Panc1 (cell line): ENCODE measurements at regions not wholly inside any gene's neighbourhood (a gene's known extent, or its start where the extent isn't known, plus 50 kb on each side); places are given as distances from the start of the nearest gene placed in this dataset.

Experiments
- ATAC-seq: fragments of 200-7000 bp; cut with Tn5 transposase; 2 replicates; pipeline ENCODE4 v1.9.1; 2020; ENCODE audit warnings: mild to moderate bottlenecking, moderate library complexity
- BruUV-seq: library from RNA; stranded (reverse); fragments of 400-500 nt; replicated peaks from 2 replicates; lab custom pipeline; 2021; lab: Mats Ljungman, UMichigan
- CTCF ChIA-PET: fragments of 300-600 bp; sonication (Branson Sonifier 250); formaldehyde crosslinking; loops from one replicate; lab custom pipeline; 2022; ENCODE audit warnings: antibody characterized with exemption; lab: Charles Lee
- POLR2A ChIA-PET: fragments of 300-600 bp; sonication (Branson Sonifier 250); formaldehyde crosslinking; loops from one replicate; lab custom pipeline; 2022; ENCODE audit warnings: antibody characterized with exemption; lab: Charles Lee
- DNase-seq: peaks from one replicate; pipeline ENCODE4 v3.0.0-alpha.2; 2010; ENCODE audit warnings: low read depth, low spot score
- H3K27ac ChIP-seq: 2 replicates; pipeline ENCODE4 v1.5.1; 2011; ENCODE audit warnings: mild to moderate bottlenecking, low read length, inconsistent platforms
- H3K27me3 ChIP-seq: fragments of 200-500 bp; sonication (Bioruptor generic); 2 replicates; pipeline ENCODE4 v1.6.0; 2014; ENCODE audit warnings: low read length, inconsistent platforms; ENCODE audit not compliant: control insufficient read depth, insufficient read depth
- H3K36me3 ChIP-seq: fragments of 200-500 bp; sonication (Bioruptor generic); 2 replicates; pipeline ENCODE4 v1.5.1; 2014; ENCODE audit warnings: inconsistent platforms, mild to moderate bottlenecking, low read length, moderate library complexity; ENCODE audit not compliant: control insufficient read depth, insufficient read depth
- H3K4me1 ChIP-seq: 2 replicates; pipeline ENCODE4 v1.5.1; 2011; ENCODE audit warnings: inconsistent platforms, mild to moderate bottlenecking, low read length, moderate library complexity; ENCODE audit not compliant: control insufficient read depth, insufficient read depth
- H3K4me3 ChIP-seq, 2 experiments: 2 replicates each; pipeline ENCODE4 v1.5.1; 2011 to 2012; ENCODE audit warnings: low read depth in 2 of 2, low read length in 2 of 2, mild to moderate bottlenecking in 2 of 2, inconsistent platforms in 1 of 2, moderate library complexity in 1 of 2
- H3K9me3 ChIP-seq: fragments of 200-500 bp; sonication (Bioruptor generic); 2 replicates; pipeline ENCODE4 v1.5.1; 2014; ENCODE audit warnings: low read depth, mild to moderate bottlenecking, inconsistent platforms, low read length, moderate library complexity; ENCODE audit not compliant: control insufficient read depth, insufficient read depth
- POLR2AphosphoS5 ChIP-seq: IDR thresholded peaks from 2 replicates; pipeline ENCODE4 v1.6.1; 2012; ENCODE audit warnings: mild to moderate bottlenecking, low read depth, low read length, moderate library complexity
- SIN3A ChIP-seq: IDR thresholded peaks from 2 replicates; pipeline ENCODE4 v1.6.1; 2012; ENCODE audit warnings: low read depth, mild to moderate bottlenecking, low read length, moderate library complexity, borderline replicate concordance; ENCODE audit not compliant: insufficient read depth
- TCF7L2 ChIP-seq: IDR thresholded peaks from 2 replicates; pipeline ENCODE4 v1.6.1; 2011; ENCODE audit warnings: mild to moderate bottlenecking, low read depth, low read length, inconsistent platforms
- in situ Hi-C: cut with HindIII; loops from 2 replicates; pipeline ENCODE4 v1.10.0; 2016; ENCODE audit warnings: low sequenced_read_pairs, low pct_unique_long_range_greater_than_20kb
- intact Hi-C: fragments of 100-400 bp; cut with micrococcal nuclease; formaldehyde crosslinking; loops from one replicate; pipeline ENCODE4 v1.10.0; 2022; ENCODE audit not compliant: unreplicated experiment
- TF ChIP-seq, protein P1 (sequence below): fragments of 450-650 bp; IDR thresholded peaks from 2 replicates; pipeline ENCODE4 v1.5.1; 2017; ENCODE audit warnings: mild to moderate bottlenecking
- TF ChIP-seq, protein P2 (sequence below), 2 experiments: IDR thresholded peaks; 2 replicates each; pipeline ENCODE4 v1.6.1; 2011 to 2012; ENCODE audit warnings: low read depth in 2 of 2, control low read depth in 1 of 2, low read length in 1 of 2, mild to moderate bottlenecking in 1 of 2, moderate library complexity in 1 of 2; ENCODE audit not compliant: insufficient read depth in 1 of 2

DNA sequence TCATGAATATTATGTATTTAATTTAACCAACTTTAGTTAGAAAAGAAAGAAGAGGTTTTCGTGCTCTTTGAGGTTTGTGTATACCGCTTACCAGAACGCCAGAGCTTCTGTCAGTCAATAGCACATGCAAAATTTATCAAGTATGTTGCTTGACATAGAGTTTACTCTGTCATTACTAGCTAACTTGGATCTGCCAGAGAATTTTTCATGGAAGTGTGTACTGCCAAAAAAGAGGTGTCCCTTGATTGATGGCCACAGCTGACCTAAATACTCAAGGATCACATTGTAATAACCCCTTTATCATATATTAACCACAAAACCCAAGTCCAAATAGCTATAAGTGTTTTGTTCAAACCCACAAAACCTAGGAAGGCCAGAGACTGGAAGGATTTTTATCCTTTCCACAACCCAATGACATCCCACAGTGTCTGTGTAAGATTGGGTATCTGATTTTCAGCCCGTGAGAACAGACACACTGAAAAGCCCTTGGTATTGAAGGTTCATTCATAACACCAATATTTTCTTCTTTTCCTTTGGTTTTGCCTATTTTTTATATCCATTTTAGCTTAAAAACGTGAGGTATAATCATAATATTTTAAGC, 194.0 kb upstream of the EYA4 start:
- TF ChIP-seq POLR2AphosphoS5 = no peak
- TF ChIP-seq, protein P1, sequence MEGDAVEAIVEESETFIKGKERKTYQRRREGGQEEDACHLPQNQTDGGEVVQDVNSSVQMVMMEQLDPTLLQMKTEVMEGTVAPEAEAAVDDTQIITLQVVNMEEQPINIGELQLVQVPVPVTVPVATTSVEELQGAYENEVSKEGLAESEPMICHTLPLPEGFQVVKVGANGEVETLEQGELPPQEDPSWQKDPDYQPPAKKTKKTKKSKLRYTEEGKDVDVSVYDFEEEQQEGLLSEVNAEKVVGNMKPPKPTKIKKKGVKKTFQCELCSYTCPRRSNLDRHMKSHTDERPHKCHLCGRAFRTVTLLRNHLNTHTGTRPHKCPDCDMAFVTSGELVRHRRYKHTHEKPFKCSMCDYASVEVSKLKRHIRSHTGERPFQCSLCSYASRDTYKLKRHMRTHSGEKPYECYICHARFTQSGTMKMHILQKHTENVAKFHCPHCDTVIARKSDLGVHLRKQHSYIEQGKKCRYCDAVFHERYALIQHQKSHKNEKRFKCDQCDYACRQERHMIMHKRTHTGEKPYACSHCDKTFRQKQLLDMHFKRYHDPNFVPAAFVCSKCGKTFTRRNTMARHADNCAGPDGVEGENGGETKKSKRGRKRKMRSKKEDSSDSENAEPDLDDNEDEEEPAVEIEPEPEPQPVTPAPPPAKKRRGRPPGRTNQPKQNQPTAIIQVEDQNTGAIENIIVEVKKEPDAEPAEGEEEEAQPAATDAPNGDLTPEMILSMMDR = no peak
- no peak for TF ChIP-seq TCF7L2
- no peak for TF ChIP-seq SIN3A
- TF ChIP-seq, protein P2, sequence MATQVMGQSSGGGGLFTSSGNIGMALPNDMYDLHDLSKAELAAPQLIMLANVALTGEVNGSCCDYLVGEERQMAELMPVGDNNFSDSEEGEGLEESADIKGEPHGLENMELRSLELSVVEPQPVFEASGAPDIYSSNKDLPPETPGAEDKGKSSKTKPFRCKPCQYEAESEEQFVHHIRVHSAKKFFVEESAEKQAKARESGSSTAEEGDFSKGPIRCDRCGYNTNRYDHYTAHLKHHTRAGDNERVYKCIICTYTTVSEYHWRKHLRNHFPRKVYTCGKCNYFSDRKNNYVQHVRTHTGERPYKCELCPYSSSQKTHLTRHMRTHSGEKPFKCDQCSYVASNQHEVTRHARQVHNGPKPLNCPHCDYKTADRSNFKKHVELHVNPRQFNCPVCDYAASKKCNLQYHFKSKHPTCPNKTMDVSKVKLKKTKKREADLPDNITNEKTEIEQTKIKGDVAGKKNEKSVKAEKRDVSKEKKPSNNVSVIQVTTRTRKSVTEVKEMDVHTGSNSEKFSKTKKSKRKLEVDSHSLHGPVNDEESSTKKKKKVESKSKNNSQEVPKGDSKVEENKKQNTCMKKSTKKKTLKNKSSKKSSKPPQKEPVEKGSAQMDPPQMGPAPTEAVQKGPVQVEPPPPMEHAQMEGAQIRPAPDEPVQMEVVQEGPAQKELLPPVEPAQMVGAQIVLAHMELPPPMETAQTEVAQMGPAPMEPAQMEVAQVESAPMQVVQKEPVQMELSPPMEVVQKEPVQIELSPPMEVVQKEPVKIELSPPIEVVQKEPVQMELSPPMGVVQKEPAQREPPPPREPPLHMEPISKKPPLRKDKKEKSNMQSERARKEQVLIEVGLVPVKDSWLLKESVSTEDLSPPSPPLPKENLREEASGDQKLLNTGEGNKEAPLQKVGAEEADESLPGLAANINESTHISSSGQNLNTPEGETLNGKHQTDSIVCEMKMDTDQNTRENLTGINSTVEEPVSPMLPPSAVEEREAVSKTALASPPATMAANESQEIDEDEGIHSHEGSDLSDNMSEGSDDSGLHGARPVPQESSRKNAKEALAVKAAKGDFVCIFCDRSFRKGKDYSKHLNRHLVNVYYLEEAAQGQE (IDR thresholded peaks at IDR 0.05; ENCODE audit: insufficient read depth in 1 of 2, low read depth in 2 of 2, low read length in 1 of 2) = no peak
- no peaks in the 10 kb centered on the region for H3K27me3 ChIP-seq
- H3K4me1 ChIP-seq = no peaks in the 10 kb centered on the region
- in situ Hi-C loops (no loop called here), intact Hi-C loops (no loop called here)
- POLR2A ChIA-PET = no interaction called here
- no peak overlapping the region for H3K4me3 ChIP-seq
- CTCF ChIA-PET = no interaction called here
- H3K27ac ChIP-seq = no peak overlapping the region
- H3K9me3 ChIP-seq = no peaks in the 10 kb centered on the region
- ATAC-seq (no peak), DNase-seq (no peak)
- BruUV-seq = no TSS peak
- no peaks in the 10 kb centered on the region for H3K36me3 ChIP-seq

DNA sequence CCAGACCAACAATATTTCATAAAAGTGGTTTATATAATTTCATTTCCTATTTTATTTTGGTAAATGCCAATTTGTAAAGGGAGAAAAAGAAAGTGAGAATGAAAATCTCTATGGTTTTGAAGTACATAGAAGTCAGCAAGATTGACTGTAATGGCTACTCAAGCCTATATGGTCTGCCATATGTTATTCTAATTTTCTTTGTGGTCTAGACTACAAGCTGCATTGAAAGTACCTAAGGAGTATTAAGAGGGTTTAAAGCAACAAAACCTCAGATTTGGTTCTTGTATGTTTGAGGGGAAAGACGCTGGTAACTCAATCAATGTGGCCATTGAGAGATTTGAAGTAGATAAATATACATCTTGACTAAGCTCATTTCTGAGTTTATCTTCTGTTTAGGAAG, 193.5 kb upstream of the EYA4 start:
- H3K27me3 ChIP-seq = no peaks in the 10 kb centered on the region
- intact Hi-C loops = no loop called here
- DNase-seq (no peak), ATAC-seq (no peak)
- H3K27ac ChIP-seq = no peak overlapping the region
- ChIA-PET CTCF (no interaction called here), POLR2A (no interaction called here)
- H3K9me3 ChIP-seq = no peaks in the 10 kb centered on the region
- H3K4me3 ChIP-seq = no peak overlapping the region
- in situ Hi-C loops = no loop called here
- TF ChIP-seq, protein P2 (IDR thresholded peaks at IDR 0.05; ENCODE audit: insufficient read depth in 1 of 2, low read depth in 2 of 2, low read length in 1 of 2) = no peak
- TF ChIP-seq SIN3A = no peak
- TF ChIP-seq, protein P1 = no peak
- no peak for TF ChIP-seq POLR2AphosphoS5
- no peak for TF ChIP-seq TCF7L2
- no TSS peak for BruUV-seq
- H3K4me1 ChIP-seq = no peaks in the 10 kb centered on the region
- H3K36me3 ChIP-seq = no peaks in the 10 kb centered on the region
